Activated effector memory CD4-positive, alpha-beta T cell treated with anti-CD3 and anti-CD28 coated beads, Interleukin-2, amount 50 U/mL, for 16 hours (primary cell): ENCODE measurements at regions not wholly inside any gene's neighbourhood (a gene's known extent, or its start where the extent isn't known, plus 50 kb on each side); places are given as distances from the start of the nearest gene placed in this dataset.
"Not testable (repeated sequence)": the region's sequence is repeated elsewhere in the genome, so short reads cannot be mapped to it uniquely, and the experiment has no call there.

Source experiments
- DNase-seq: peaks from one replicate; pipeline ENCODE4 v3.0.0-alpha.2; 2020

DNA sequence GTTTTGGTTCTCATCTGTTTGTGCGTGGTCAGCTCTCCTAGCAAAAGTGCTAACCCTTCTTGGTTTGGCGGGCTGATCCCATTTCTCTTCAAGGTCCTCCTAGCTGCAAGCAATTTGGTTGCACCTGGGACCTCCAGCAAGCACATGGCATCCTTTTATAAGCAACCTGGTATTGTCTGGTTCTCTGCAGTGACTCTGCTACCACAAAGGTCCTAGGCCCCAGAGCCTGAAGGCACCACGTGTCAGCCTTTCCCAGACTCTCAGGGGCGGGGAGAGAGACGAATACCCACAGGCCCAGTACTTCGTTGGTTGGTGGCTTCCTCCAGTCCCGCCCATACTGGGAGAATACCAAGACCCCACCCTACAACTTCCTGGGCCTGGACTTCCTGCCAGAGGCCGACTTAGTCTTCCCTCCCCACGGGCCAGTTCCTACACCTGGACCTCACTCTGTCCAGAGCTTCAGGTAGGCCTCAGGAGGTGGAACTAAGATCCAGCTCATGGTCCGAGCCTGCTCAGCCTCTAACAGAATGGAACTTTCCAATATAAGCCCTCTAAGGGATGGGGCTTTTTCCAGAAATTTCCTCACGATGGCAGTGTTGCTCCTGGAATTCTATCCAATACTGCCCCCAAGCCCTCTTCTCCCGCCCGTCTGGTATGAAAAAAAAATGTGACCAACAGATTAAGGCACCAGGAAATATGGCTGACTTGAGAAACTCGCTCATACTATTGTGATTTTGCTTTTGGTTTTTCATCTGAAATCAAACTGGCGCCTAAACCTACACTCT, 192.5 kb upstream of the STK26 start:
- DNase-seq: peak; percentile 64

DNA sequence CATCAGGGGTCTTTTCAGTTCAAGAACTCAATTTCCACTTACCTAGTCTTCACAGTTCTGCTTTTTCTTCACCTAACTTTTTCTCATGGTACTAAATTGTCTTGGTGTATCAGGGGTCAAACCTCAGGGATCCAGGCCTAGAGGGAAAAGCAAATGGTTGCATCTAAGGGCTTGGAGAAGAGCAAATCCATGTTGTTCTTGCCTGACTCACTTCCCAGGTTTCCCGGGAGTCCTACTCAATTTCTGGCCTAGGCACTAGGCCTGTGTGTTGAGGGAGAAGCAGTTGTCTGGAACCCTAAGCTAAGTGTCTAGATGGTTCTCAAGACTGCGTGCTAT, 191.9 kb upstream of the STK26 start:
- no peak for DNase-seq

DNA sequence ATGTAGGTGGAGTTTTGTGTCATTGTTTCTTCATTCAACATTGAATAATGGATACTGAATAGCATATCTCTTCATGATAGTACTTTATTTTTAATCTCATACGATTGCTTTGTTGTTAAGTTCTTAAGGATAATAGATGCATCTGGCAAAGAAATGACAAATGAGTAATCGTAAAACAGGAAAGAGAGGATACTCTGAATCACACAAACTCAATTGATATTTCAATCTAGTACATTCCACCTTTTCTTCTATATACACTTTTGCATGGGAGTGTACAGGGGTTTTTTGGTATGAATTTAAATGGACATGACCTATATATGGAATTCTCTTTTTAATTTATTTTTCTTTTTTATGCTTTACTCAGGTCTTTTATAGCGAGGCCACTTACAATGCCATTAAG, 186.9 kb upstream of the STK26 start:
- no peak for DNase-seq

DNA sequence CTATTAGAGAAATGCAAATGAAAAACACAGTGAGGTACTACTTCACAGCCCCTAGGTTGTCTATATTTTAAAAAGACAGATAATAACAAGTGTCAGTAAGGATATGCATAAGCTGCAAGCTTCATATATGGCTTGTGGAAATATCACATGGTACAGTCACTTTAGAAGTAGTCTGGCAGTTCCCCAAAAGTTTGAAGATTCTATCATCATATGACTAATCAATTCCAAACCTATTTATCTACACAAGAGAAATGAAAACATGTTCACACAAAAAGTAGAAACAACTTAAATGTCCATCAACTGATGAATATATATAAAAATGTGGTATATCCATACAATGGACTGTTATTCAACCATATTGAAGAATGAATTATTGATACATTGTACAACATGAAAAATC, 185.8 kb upstream of the STK26 start:
- no peak for DNase-seq

DNA sequence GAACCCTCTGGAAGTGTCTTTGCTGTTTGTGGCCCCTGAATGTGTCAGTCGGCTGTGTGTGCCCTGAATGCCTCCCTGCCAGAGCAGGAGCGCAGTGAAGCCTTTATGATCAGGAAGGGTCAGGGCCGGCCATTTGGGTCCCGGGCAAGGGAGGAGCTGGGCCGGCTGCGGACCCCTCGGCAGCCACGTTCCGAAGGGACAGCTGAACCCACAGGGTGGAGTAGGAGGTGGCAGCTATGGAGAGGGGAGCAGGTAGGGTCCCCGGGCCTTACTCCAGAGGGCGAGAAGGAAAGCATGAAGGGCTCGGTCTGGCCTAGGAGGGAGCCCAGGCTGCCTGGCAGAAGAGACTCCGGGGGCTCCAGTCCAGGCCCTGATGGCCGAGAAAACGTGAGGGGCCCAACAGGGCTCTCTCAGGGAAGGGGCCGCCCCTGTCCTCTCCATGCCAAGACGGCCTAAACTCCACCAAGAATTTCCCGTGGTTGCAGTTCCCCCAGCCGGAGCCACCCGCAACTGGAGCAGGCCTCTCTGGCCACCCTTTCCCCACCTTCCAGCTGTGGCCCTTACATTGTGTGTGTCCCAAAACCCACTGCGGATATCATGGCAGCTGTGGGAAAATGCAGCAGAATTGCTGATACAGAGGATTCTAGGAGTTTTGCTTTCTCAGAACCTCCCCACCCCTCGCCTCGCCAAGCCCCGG, 182.2 kb upstream of the STK26 start:
- DNase-seq: no peak

DNA sequence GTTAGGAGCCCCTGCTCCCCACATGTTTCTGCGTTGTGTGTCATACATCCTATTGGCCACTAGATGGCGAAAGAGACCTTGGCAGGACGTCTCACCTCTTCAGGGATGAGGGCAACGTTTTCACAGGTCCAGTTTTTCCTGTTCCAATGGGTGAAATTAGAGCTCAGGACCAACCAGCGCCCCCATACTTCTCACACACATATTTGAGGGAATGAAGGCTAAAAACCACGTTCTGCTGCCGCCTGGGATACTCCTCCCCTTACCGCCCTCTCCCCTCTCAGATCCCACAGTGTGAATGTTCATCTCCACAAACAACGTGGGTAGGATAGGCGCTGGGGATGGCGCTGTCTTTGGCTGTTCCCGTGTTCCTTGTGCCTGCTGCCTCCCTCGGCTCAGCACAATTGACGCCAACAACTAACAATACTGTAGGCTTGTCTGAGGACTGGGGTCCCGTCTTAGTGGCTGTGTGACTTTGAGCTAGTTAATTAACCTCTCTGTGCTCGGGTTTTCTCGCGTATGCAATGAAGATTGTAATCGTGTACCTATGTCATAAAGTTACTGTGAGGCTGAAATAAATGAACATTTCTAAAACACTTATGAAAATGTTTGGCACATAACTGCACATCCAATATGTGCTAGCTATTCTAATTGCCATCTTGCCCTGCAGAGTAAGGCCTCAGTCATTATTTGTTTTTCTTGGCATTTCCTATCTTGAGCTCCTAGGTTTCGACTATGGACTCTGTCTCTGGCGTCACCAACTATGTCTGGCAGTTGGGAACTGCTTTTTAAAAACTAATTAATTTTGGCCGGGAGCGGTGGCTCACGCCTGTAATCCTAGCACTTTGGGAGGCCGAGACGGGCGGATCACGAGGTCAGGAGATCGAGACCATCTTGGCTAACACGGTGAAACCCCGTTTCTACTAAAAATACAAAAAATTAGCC, 181.3 kb upstream of the STK26 start:
- peak; percentile 64 for DNase-seq

DNA sequence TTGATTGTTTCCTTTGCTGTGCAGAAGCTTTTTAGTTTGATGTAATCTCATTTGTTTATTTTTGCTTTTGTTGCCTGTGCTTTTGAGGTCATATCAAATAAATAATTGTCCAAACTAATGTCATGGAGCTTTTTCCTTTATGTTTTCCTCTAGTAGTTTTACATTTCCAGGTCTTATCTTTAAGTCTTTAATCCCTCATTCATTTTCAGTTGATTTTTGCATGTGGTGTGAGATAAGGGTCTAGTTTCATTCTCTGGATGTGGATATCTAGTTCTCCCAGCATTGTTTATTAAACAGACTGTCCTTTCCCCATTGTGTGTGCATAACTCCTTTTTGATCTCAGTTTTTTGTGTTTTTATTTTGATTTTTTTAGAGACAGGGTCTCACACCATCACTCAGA, 179.1 kb upstream of the STK26 start:
- DNase-seq: no peak

DNA sequence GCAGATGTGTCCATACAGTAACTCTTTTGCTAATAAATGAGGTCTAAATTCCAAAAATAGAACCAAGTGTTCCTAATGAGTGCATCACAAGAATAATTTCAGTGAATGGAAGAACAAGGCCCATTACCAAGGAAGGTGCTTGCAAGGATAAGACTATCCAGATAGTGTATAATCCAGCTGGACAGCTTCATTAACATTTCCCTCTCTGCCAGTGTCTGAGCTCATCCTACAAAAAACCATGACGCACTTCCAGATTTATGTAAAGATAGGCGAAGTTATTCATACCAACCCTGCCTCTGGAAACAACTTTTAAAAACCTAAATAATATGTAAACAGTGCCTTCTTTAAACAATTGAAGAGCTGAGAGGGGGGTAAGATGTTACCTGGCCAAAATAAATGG, 177.9 kb upstream of the STK26 start:
- DNase-seq: no peak

DNA sequence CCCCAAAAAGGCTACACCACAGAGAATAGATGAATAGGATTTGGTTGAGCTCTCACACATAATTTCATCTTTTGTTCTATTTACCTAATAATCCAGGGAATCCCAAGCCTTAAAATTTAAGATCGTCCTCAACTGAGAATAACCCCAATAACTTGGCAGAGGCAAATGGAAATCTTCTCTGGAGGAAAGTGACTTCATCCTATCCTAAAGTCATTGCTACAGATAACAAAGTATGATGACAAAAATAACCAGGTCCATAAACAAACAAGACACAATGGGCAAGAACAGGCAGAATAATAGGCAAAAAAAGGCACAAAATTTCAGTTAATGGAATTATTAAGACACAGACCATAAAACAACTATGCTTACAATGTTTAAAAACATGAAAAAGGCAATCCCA, 177.3 kb upstream of the STK26 start:
- no peak for DNase-seq

DNA sequence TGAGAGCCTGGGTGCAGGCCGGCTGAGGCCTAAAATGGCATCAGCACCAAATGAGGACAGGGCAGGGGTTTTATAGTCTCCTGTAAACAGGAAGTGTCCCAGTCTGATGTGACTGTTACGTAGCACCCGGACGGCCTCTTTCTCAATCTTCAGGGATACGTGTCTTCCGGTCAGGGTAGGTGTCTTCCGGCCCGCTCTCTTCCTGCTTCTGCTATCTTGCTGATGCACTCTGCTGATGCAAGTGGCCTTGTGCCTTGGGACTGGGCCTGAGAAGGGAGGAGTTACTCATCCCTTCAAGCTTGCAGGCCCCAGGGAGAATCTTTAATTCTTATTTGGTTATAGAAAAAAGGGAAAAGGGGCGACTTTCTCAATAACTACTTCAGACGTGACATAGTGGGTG, 172.1 kb upstream of the STK26 start:
- not testable (repeated sequence) for DNase-seq

DNA sequence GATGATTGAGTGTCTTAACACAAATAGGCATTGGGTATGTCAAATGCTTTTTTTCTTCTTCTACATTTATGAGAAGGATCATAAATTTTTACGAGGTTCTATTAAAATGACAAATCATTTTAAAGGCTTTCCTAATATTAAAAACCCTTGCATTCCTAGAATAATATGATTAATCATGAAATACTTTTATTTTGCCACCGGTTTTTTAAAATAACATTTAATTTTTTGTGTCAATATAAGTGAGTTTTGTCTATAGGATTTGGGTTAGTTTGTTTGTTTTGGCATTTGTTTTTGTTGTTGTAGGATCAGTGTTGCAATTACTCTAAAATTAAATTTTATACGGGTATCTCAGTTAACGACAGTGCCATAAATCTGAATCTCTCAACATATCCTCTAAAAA, 169.7 kb upstream of the STK26 start:
- no peak for DNase-seq

DNA sequence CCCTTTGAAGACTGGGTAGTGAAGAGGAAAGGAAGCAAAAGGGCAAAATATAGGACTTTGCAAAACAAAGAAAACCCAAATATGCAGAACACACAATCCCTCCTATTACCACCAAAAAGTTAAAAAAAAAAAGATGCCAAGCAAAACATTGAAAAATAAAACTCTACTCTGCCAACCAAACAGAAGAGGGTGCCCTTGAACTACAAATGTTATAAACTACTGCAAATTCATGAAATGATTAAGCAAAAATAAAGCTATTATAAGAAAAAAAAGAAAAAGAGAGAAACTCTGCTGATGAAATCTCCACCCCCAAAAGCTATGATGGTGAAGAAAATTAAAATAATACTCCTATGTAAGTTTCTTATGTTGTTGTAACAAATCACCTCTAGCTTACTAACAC, 168.5 kb upstream of the STK26 start:
- no peak for DNase-seq

DNA sequence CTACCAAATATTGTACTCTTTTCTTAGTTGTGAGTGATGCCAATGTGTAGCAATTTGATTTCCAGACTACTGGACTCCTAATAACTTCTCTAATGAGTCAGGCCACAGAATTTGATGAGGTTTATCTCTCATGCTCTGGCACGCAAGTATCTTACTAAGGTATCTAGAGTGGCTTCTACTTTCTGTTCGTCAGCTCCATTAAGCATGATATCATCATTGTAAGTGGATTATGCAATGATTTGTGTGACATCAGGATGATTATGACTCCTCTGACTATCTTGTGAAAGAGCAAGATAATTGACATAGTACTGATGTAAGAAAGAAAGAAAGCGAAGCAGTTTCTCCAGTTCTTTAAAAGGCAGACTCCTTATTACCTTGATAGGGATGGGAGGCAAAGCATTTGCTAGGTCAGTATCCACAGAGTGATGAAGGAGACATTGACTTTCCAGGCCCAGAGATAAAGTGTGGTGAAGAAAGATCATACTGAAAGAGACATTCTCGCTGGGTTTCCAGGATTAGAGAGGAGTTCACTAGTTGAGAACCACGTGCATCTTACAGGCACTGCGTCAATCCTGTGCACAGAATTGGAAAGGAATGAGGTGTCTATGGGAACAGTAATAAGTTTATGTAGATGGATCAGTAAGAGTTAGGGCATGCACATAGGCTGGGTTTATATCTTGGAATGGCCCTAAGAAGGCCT, 161.9 kb upstream of the STK26 start:
- DNase-seq: no peak

DNA sequence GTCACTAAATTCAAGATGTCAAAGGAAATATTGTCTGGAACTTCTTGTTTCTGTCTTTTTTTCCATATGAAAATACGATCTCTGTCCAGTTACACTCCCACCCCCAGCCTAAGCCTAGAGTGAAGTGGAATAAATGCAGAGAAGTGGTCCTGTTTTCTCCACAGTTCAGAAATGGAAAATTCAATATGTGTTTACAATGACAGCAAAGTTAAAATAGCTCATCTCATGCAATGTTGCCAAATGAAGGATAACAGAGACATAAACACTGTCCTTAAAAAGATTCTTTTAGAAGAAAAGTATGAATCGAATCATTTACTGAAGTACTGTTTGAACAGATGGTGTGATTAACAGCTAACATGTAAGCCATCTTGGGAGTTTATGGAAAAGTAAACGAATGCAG, 160.8 kb upstream of the STK26 start:
- no peak for DNase-seq

DNA sequence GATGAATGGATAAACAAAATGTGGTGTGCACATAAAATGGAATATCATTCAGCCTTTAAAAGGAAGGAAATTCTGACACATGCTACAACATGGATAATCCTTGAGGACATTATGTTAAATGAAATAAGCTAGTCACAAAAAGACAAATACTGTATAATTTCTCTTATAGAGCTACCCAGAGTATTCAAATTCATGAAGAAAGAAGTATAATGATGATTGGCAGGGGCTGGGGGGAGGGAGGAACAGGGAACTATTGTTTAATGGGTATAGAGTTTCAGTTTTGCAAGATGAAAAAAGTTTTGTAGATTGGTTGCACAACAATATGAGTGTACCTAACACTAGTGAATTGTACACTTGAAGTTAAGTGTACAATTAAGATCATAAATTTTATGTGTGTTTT, 153.9 kb upstream of the STK26 start:
- DNase-seq: no peak

DNA sequence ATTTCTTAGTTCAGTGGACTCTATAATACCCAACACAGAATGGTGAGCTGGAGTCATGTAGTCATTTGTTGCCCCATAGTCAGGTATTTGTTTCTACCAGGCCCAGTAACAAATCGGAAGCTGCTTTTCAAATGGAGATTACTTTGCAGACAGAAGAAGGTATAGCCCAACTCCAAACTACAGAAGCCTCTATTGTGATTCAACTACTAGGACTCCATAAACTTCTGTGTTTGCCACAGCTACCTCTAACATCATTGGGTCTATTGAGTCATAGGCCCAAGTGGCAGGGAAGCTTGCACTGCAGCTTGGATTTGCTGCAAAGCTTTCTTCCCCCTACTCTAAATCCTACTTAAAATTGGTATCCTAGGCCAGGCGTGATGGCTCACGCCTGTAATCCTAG, 148.8 kb upstream of the STK26 start:
- DNase-seq: no peak

DNA sequence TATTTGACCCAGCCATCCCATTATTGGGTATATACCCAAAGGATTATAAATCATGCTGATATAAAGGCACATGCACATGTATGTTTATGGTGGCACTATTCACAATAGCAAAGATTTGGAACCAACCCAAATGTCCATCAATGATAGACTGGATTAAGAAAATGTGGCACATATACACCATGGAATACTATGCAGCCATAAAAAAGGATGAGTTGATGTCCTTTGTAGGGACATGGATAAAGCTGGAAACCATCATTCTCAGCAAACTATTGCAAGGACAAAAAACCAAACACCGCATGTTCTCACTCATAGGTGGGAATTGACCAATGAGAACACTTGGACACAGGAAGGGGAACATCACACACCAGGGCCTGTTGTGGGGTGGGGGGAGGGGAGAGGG, 147.3 kb upstream of the STK26 start:
- DNase-seq: not testable (repeated sequence)

DNA sequence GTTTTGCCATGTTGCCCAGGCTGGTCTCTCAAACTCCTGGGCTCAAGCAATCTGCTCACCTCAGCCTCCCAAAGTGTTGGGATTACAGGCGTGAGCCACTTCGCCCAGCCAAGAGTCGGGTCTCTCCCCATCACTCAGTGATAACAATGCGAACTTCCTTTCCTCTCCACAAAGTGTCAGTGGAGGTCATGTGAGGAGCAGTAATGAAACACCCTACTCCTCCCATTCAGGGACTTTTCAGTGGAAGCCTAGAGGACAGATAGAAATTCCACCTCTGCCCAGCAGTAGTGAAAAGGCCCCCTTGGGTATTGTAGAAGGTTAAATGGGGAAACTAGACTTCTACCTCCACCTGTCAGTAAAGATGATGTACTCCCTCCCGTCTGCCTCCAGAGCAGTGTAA, 141.9 kb upstream of the STK26 start:
- DNase-seq: no peak

DNA sequence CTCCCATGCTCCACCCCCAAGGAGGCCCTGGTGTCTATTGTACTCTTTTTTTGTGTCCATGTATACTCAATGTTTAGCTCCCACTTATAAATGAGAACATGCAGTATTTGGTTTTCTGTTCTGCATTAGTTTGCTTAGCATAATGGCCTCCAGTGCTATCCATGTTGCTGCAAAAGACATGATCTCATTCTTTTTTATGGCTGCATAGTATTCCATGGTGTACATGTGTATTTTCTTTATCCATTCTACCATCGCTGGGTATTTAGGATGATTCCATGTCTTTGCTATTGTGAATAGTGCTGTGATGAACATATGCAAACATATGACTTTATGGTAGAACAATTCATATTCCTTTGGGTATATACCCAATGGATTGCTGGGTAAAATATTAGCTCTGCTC, 138.1 kb upstream of the STK26 start:
- DNase-seq: not testable (repeated sequence)

DNA sequence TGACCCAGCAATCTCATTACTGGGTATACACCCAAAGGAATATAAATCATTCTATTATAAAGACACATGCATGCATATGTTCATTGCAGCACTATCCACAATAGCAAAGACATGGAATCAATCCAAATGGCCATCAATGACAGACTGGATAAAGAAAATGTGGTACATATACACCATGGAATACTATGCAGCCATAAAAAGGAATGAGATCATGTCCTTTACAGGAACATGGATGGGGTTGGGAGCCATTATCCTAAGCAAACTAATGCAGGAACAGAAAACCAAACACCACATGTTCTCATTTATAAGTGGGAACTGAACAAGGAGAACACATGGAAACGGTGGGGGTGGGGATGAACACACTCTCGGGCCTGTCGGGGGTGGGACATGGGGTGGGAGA, 129.2 kb upstream of the STK26 start:
- not testable (repeated sequence) for DNase-seq

DNA sequence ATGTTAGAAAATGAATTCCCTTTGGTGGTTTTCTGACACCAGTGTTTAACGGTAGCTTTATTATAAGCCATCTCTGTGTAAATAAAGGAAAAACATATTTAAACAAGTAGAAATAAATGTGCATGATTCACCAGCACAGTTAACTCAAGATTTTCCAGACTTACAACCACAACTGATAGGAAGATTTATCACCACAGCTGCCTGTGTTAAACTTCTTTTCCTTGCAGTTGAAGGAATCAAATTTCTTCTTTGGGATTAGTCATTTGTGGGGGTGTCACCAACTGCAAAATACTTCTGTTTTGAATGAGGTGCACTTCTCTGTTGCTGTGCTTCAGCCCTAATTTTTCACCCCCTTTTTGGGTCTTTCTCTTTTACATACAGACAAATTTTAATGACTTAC, 128.1 kb upstream of the STK26 start:
- no peak for DNase-seq

DNA sequence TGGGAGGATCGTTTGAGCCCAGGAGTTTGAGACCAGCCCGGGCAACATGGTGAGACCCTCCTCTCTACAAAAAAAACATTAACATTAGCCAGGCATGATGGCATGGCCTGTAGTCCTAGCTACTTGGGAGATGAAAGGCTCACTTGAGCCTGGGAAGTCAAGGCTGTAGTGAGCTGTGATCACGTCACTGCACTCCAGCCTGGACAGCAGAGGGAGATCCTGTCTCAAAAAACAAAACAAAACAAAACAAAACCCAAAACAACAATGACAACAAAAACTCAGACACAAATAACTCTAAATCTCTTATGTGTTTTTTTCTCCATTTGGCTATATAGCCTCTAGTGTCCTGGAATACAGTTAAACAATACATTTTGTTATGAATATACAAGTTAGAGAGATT, 127.3 kb upstream of the STK26 start:
- DNase-seq: no peak

DNA sequence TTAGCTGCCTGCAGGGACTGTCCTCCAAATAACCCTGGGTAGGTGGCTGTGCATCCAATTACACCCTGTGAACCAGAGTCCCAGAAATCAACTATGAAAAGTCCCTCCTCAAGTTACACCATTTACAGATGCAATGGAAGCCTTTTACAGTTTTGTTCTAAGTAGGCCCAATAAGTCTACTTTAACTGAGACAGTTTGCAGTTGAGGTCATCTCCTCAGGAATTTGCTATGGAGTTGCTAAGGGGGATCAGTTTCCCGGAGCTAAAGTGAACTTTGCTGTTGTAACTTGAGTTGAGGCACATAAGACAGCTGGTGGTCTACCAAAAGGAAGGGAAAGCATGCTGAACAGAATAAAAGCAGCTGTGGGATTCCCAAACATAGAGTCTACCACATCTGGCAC, 121.6 kb upstream of the STK26 start:
- no peak for DNase-seq
